Activated naive CD8-positive, alpha-beta T cell (primary cell): ENCODE measurements at regions not wholly inside any gene's neighbourhood (a gene's known extent, or its start where the extent isn't known, plus 50 kb on each side); places are given as distances from the start of the nearest gene placed in this dataset.
"Not testable (repeated sequence)": the region's sequence is repeated elsewhere in the genome, so short reads cannot be mapped to it uniquely, and the experiment has no call there.

Experiments
- H3K27ac Mint-ChIP-seq: one replicate; pipeline ENCODE4 v1.8.0; 2021; ENCODE audit warnings: mixed read lengths
- H3K27me3 Mint-ChIP-seq: one replicate; pipeline ENCODE4 v1.8.0; 2021; ENCODE audit warnings: mixed read lengths
- H3K36me3 Mint-ChIP-seq: one replicate; pipeline ENCODE4 v1.8.0; 2021; ENCODE audit warnings: mixed read lengths
- H3K4me1 Mint-ChIP-seq: one replicate; pipeline ENCODE4 v1.8.0; 2021; ENCODE audit warnings: low read depth, mixed read lengths
- H3K4me3 Mint-ChIP-seq: one replicate; pipeline ENCODE4 v1.8.0; 2021; ENCODE audit warnings: mild to moderate bottlenecking, mixed read lengths
- H3K9me3 Mint-ChIP-seq: one replicate; pipeline ENCODE4 v1.8.0; 2021; ENCODE audit warnings: low read depth, mixed read lengths

DNA sequence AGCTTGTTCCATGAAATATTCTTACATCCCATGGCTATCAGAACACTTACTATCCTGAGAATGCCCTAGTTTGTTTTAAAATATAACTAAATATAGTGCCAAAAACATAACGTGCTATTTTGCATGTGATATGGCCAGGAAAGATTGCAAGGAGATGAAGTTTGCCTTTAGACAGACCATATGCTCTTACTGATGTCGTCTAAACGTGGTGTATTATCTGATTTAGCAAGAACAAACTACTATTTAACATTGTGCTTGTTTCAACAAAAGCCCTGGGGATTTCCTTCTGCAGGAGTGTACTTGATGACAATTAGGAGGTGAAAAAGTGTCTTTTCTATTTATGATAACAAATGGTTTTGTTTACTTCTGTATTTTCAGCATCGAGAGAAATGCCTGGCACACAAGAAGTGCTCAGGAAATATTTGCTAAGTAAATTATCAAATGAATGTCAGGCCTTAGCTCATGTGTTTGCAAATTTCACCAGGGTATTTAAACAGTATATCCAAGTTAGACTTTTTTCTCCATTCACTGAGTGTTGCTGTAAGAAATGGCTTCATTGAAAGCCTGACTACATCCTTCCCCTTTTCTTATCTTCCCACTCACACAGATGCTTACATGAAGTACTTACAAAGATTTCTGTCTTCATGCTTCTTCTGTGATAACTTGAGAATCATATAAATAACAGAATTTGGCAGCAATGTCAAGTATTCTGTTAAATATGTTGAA, 1033.6 kb downstream of the CDH8 start:
- no peak overlapping the region for H3K27ac Mint-ChIP-seq
- no peaks in the 10 kb centered on the region for H3K36me3 Mint-ChIP-seq
- H3K4me3 Mint-ChIP-seq: no peak overlapping the region
- no peaks in the 10 kb centered on the region for H3K27me3 Mint-ChIP-seq
- H3K9me3 Mint-ChIP-seq: peaks cover 2% of the 10 kb centered on the region
- H3K4me1 Mint-ChIP-seq: no peaks in the 10 kb centered on the region

DNA sequence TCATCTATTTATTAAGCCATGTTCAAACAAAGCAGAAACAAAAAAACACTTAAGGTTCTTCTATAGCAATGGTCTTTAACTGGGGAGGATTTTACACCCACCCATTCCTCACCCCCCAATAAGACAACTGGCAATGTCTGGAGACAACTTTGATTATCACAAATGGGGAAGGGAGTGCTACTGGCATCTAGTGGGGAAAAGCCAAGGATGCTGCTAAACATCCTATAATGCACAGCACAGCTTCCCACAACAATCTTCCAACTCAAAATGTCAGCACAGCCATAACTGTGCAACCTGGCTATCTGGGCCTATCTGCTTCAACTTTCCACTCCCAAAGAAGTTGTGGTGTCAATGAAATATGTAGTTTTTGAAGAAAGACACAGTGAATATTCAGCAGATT, 1044.4 kb downstream of the CDH8 start:
- H3K9me3 Mint-ChIP-seq: peaks cover 12% of the 10 kb centered on the region
- no peaks in the 10 kb centered on the region for H3K27me3 Mint-ChIP-seq
- no peaks in the 10 kb centered on the region for H3K4me1 Mint-ChIP-seq
- no peak overlapping the region for H3K4me3 Mint-ChIP-seq
- H3K36me3 Mint-ChIP-seq: no peaks in the 10 kb centered on the region
- H3K27ac Mint-ChIP-seq: no peak overlapping the region

DNA sequence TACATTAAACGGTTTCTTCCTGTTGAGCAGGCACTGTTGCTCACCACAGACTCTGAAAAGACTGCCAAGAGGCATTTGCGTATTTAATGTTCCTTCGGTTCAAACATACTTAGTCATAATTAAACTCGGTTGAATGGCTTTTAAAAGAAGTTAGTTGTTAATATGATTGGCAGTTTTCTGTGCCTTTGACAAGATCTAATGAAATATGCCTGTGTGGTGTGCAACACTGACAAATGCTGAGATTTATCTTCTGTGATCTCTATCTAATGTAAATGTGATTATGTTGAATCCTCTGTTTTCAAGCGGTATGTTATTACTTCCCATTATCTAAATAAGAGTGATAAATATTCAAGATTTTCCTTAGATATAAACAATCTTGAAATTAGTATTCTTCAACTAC, 1046.6 kb downstream of the CDH8 start:
- no peaks in the 10 kb centered on the region for H3K4me1 Mint-ChIP-seq
- H3K4me3 Mint-ChIP-seq: no peak overlapping the region
- no peaks in the 10 kb centered on the region for H3K36me3 Mint-ChIP-seq
- no peaks in the 10 kb centered on the region for H3K27me3 Mint-ChIP-seq
- peaks cover 23% of the 10 kb centered on the region for H3K9me3 Mint-ChIP-seq
- H3K27ac Mint-ChIP-seq: no peak overlapping the region

DNA sequence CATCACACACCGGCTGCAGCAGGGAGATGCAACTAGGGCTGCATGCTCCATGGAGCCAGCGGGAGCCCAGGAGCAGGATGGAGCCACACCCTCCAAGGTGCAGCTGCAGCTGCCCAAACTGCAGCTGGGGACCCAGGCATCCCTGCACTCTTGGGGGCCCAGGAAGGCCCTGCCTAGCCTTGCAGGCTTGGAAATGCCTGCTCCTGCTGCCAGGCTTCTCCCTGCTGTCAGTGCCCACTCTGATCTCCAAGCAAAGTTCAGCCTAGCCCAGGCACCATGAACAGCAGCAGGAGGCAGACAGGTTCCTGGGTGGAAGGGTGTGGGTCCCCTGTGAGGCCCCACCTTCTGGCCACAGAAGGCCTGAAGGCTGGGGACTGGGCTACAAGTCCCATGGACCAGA, 1057.1 kb downstream of the CDH8 start:
- Mint-ChIP-seq H3K27ac (no peak overlapping the region), H3K4me3 (no peak overlapping the region), H3K4me1 (no peaks in the 10 kb centered on the region), H3K36me3 (no peaks in the 10 kb centered on the region), H3K27me3 (no peaks in the 10 kb centered on the region), H3K9me3 (peaks cover 12% of the 10 kb centered on the region)

DNA sequence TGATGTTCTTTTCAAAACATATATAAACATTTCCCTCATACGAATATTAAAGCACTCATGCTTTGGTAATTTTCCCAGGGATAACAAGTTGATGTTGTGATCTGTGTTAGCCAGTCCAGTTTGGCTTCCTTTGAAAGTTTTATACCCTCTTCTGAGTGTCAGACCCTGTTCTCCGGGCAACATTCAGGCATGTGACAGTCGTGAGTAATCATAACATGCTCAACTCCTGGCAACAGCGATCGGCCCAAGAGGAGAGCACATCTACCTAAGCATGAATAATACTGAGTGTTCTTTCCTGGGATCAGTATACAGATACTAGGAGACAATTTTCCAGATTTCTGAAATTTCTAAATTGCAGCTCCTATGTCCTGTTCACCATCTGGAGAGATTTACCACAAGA, 1086.4 kb downstream of the CDH8 start:
- Mint-ChIP-seq H3K27ac (no peak overlapping the region), H3K36me3 (no peaks in the 10 kb centered on the region), H3K4me1 (no peaks in the 10 kb centered on the region), H3K9me3 (peaks cover 33% of the 10 kb centered on the region), H3K27me3 (no peaks in the 10 kb centered on the region), H3K4me3 (no peak overlapping the region)

GRCh38 chr16:60945225-60945624, 1091.0 kb downstream of the CDH8 start:
- Mint-ChIP-seq H3K4me1 (no peaks in the 10 kb centered on the region), H3K27ac (no peak overlapping the region), H3K27me3 (no peaks in the 10 kb centered on the region), H3K36me3 (no peaks in the 10 kb centered on the region), H3K9me3 (peaks cover 17% of the 10 kb centered on the region), H3K4me3 (no peak overlapping the region)

- H3K9me3 Mint-ChIP-seq: peaks cover 11% of the 10 kb centered on the region
- H3K27ac Mint-ChIP-seq: not testable (repeated sequence)
Measured at GRCh38 chr16:60936189-60936588, 1100.0 kb downstream of the CDH8 start.

DNA sequence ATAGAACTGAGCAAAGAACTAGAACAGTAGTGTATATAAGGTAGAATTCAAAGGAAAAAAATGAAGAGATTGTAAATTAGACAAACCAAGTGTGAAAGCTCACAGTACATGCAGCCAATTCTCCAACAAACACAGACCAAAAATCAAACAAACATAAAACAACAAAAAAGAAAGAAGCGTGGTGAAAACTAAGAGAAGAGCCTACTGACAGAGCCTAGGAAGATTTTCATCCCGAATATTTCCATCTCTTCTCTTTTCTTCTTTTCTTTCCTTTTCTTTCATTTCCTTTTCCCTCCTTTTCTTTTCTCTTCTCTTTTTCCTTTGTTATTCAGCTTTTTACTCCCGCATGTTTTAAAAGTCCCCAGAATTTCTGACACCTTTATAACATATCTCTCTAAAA, 1103.6 kb downstream of the CDH8 start:
- Mint-ChIP-seq H3K36me3 (no peaks in the 10 kb centered on the region), H3K27me3 (no peaks in the 10 kb centered on the region), H3K9me3 (peaks cover 13% of the 10 kb centered on the region), H3K4me1 (no peaks in the 10 kb centered on the region), H3K4me3 (no peak overlapping the region), H3K27ac (no peak overlapping the region)

More at GRCh38 chr16:60936189-60936588, 1100.0 kb downstream of the CDH8 start:
- H3K36me3 Mint-ChIP-seq, H3K27me3 Mint-ChIP-seq, H3K4me3 Mint-ChIP-seq, H3K4me1 Mint-ChIP-seq: not testable (repeated sequence)

GRCh38 chr16:60930291-60930690, 1105.9 kb downstream of the CDH8 start:
- no peak overlapping the region for H3K4me3 Mint-ChIP-seq
- H3K27me3 Mint-ChIP-seq: no peaks in the 10 kb centered on the region
- H3K4me1 Mint-ChIP-seq: no peaks in the 10 kb centered on the region
- no peak overlapping the region for H3K27ac Mint-ChIP-seq
- H3K9me3 Mint-ChIP-seq: peaks cover 15% of the 10 kb centered on the region
- no peaks in the 10 kb centered on the region for H3K36me3 Mint-ChIP-seq

DNA sequence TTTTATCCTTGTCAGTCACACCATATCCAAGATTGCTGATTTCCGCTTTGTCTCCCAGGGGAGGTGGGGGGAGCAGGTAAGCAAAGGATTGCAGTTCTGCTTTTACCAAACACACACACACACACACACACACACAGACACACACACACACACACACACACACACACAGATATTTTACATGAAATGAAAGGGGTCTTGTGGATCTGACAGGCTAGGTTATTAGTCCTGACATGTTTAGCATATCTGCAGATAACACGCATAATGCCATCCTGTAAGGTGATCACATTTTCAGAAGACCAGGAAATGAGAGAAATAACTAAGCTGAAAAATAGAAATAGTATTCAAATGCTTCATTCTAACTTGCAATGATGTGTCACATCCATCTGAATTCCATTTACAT, 1113.3 kb downstream of the CDH8 start:
- Mint-ChIP-seq H3K27me3 (no peaks in the 10 kb centered on the region), H3K9me3 (peaks cover 11% of the 10 kb centered on the region), H3K36me3 (no peaks in the 10 kb centered on the region)

GRCh38 chr16:60914334-60914733, 1121.9 kb downstream of the CDH8 start:
- Mint-ChIP-seq H3K27ac (no peak overlapping the region), H3K27me3 (no peaks in the 10 kb centered on the region), H3K4me1 (no peaks in the 10 kb centered on the region), H3K36me3 (no peaks in the 10 kb centered on the region), H3K4me3 (no peak overlapping the region), H3K9me3 (peaks cover 8% of the 10 kb centered on the region)

More for the DNA sequence above, 1113.3 kb downstream of the CDH8 start:
- Mint-ChIP-seq H3K4me3 (no peak overlapping the region), H3K4me1 (no peaks in the 10 kb centered on the region), H3K27ac (no peak overlapping the region)

GRCh38 chr16:60907645-60908044, 1128.6 kb downstream of the CDH8 start:
- H3K27me3 Mint-ChIP-seq: no peaks in the 10 kb centered on the region
- no peak overlapping the region for H3K27ac Mint-ChIP-seq
- H3K4me3 Mint-ChIP-seq: no peak overlapping the region
- peaks cover 6% of the 10 kb centered on the region for H3K9me3 Mint-ChIP-seq
- H3K36me3 Mint-ChIP-seq: no peaks in the 10 kb centered on the region
- H3K4me1 Mint-ChIP-seq: no peaks in the 10 kb centered on the region

DNA sequence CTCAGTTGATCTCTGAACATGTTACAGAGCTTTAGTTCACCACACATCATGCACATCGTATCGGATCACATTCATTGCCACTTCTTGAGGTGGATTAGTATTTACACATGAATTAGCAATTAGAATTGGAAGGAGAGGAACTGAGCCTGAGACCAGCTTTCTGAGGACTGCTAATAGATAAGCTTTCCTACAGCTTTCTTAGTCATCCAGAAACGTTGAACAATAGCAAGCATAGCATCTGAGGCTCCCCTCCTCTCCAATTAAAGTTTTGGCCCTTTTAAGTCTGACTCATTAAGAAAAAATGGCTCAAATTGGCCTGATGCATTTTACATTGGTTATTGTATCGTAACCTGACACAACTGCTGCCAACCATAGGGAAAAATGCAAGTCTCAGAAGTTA, 1130.4 kb downstream of the CDH8 start:
- Mint-ChIP-seq H3K27ac (no peak overlapping the region), H3K36me3 (no peaks in the 10 kb centered on the region), H3K4me1 (no peaks in the 10 kb centered on the region), H3K27me3 (no peaks in the 10 kb centered on the region), H3K4me3 (no peak overlapping the region), H3K9me3 (peaks cover 6% of the 10 kb centered on the region)

DNA sequence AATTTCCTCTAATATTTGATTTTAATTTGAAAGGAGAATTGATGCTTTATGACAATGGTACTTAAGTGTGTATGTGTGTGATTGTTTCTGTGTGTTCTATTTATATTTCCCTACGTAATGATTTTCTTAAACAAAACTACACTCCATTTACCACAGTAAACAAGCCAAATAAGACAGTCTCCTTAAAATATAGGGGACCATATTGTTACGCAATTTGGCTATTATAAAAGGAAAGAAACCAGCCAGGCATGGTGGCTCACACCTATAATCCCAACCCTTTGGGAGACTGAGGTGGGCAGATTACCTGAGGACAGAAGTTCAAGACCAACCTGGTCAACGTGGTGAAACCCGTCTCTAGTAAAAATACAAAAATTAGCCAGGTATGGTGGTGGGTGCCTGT, 1134.1 kb downstream of the CDH8 start:
- Mint-ChIP-seq H3K27ac (no peak overlapping the region), H3K4me1 (no peaks in the 10 kb centered on the region), H3K36me3 (no peaks in the 10 kb centered on the region), H3K27me3 (no peaks in the 10 kb centered on the region), H3K9me3 (peaks cover 13% of the 10 kb centered on the region), H3K4me3 (no peak overlapping the region)

- no peaks in the 10 kb centered on the region for H3K4me1 Mint-ChIP-seq
- peaks cover 18% of the 10 kb centered on the region for H3K9me3 Mint-ChIP-seq
- no peaks in the 10 kb centered on the region for H3K36me3 Mint-ChIP-seq
- H3K27ac Mint-ChIP-seq: no peak overlapping the region
- H3K4me3 Mint-ChIP-seq: no peak overlapping the region
- H3K27me3 Mint-ChIP-seq: no peaks in the 10 kb centered on the region
Measured at GRCh38 chr16:60882816-60883215, 1153.4 kb downstream of the CDH8 start.

GRCh38 chr16:60852635-60853034, 1183.6 kb downstream of the CDH8 start:
- Mint-ChIP-seq H3K27ac (no peak overlapping the region), H3K4me1 (no peaks in the 10 kb centered on the region), H3K9me3 (peaks cover 11% of the 10 kb centered on the region), H3K27me3 (no peaks in the 10 kb centered on the region), H3K36me3 (no peaks in the 10 kb centered on the region), H3K4me3 (no peak overlapping the region)
